ENCODE measurements at regions not wholly inside any gene's neighbourhood (a gene's known extent, or its start where the extent isn't known, plus 50 kb on each side); places are given as distances from the start of the nearest gene placed in this dataset.

DNA sequence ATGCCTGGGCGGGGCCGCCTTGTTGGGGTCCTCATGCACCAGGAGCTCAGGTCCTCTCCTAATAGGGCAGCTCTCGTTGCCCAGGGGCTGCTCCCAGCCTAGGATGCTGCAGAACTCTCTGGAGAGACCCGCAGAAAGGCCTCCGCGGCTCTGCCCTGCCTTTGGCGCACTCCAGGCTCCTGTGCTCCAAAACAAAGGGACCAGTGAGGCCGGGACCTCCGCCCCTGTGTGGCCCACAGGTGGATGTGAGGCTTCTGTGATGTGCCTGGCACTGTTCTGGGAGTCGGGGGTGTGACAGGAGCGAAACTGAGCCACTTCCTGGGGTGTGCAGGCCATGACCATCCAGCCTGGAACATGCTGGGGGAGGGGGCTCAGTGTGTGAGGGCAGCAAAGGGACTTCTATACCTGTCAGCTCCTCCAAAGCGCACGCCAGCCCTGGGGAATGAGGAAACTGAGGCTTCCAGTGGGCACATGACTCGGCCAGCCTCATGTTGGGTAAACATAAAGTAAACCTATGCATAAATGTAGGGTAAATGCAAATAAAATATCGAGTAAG, 153.2 kb downstream of the IRF8 start:
- TF ChIP-seq, protein P1, sequence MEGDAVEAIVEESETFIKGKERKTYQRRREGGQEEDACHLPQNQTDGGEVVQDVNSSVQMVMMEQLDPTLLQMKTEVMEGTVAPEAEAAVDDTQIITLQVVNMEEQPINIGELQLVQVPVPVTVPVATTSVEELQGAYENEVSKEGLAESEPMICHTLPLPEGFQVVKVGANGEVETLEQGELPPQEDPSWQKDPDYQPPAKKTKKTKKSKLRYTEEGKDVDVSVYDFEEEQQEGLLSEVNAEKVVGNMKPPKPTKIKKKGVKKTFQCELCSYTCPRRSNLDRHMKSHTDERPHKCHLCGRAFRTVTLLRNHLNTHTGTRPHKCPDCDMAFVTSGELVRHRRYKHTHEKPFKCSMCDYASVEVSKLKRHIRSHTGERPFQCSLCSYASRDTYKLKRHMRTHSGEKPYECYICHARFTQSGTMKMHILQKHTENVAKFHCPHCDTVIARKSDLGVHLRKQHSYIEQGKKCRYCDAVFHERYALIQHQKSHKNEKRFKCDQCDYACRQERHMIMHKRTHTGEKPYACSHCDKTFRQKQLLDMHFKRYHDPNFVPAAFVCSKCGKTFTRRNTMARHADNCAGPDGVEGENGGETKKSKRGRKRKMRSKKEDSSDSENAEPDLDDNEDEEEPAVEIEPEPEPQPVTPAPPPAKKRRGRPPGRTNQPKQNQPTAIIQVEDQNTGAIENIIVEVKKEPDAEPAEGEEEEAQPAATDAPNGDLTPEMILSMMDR (conservative IDR thresholded peaks at IDR 0.05) = no peak
- TF ChIP-seq ZFX (IDR thresholded peaks at IDR 0.05) = no peak

Measured in C4-2B (cell line).